ENCODE measurements at regions not wholly inside any gene's neighbourhood (a gene's known extent, or its start where the extent isn't known, plus 50 kb on each side); places are given as distances from the start of the nearest gene placed in this dataset.
"Not testable (repeated sequence)": the region's sequence is repeated elsewhere in the genome, so short reads cannot be mapped to it uniquely, and the experiment has no call there.

DNA sequence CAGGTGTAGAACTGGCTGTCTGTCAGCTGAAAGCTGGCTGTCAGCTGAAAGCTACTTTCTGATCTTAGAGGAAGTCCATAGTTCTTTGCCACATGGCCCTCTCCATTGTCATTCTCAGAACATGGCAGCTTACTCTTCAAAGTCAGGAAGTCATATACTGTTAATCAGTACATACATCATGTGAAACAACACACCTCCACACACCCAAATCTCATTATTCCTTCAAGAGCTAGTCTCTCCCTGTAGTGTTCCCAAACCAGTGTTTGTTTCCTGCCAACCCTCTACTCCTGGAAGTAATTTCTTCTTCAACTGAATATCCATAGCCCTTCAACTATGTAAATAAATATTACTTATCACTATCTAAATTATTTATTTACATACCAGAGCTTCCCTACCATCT, 58.9 kb downstream of the OR5AK2 start:
- no peaks in the 10 kb centered on the region for H3K27me3 ChIP-seq (replicated peaks; ENCODE audit: control insufficient read depth, insufficient read depth, low read length)
- TF ChIP-seq, protein P1, sequence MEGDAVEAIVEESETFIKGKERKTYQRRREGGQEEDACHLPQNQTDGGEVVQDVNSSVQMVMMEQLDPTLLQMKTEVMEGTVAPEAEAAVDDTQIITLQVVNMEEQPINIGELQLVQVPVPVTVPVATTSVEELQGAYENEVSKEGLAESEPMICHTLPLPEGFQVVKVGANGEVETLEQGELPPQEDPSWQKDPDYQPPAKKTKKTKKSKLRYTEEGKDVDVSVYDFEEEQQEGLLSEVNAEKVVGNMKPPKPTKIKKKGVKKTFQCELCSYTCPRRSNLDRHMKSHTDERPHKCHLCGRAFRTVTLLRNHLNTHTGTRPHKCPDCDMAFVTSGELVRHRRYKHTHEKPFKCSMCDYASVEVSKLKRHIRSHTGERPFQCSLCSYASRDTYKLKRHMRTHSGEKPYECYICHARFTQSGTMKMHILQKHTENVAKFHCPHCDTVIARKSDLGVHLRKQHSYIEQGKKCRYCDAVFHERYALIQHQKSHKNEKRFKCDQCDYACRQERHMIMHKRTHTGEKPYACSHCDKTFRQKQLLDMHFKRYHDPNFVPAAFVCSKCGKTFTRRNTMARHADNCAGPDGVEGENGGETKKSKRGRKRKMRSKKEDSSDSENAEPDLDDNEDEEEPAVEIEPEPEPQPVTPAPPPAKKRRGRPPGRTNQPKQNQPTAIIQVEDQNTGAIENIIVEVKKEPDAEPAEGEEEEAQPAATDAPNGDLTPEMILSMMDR (IDR thresholded peaks at IDR 0.05; ENCODE audit: insufficient read depth, low read length, poor library complexity, severe bottlenecking): no peak
- no peak overlapping the region for H3K4me3 ChIP-seq (replicated peaks; ENCODE audit: low read depth, low read length)
- H3K36me3 ChIP-seq (ENCODE audit: control insufficient read depth, insufficient read depth, low read length): no peaks in the 10 kb centered on the region
- no peak for DNase-seq (ENCODE audit: extremely low read depth, insufficient read length)

DNA sequence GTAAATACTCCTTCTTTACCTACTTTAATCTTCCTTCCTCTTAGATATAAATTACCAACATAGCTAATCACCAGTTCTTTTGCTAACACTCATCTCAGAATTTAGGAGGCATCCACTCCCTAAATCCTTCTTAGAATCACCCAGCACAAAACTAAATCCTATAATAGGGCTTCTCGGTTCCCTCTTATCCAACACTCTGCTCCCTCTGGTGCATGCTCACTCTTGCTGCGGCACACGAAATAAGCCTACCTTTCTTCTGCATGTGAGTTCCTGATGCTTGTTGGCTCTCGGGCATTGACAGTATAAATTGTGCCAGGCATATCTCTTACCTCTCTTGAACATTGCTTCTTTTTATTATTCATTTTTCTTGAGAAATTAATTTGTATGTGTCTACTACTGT, 61.0 kb downstream of the OR5AK2 start:
- Histone ChIP-seq H3K36me3 (ENCODE audit: control insufficient read depth, insufficient read depth, low read length) (no peaks in the 10 kb centered on the region), H3K4me3 (replicated peaks; ENCODE audit: low read depth, low read length) (no peak overlapping the region), H3K27me3 (replicated peaks; ENCODE audit: control insufficient read depth, insufficient read depth, low read length) (no peaks in the 10 kb centered on the region)
- no peak for DNase-seq (ENCODE audit: extremely low read depth, insufficient read length)
- TF ChIP-seq, protein P1 (IDR thresholded peaks at IDR 0.05; ENCODE audit: insufficient read depth, low read length, poor library complexity, severe bottlenecking): no peak

DNA sequence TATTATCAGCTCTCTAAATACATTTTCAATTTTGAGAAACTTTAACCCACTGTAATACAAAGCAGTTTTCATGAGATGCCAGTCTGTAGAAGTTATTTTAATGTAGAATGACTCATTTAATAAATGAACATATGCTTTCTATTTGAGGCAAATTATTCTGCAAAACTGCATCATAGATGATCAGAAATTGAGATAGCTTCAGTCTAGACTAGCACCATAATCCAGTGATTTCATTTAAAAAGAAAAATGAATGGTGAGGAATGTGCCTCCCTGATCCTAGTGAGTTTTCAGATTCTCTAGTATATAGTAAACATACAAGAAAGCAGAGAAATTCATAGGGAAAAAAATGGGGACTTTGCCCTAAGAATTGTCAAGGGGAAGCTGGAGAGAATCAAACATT, 66.1 kb downstream of the OR5AK2 start:
- H3K36me3 ChIP-seq (ENCODE audit: control insufficient read depth, insufficient read depth, low read length): no peaks in the 10 kb centered on the region
- H3K4me3 ChIP-seq (replicated peaks; ENCODE audit: low read depth, low read length): no peak overlapping the region
- TF ChIP-seq, protein P1 (IDR thresholded peaks at IDR 0.05; ENCODE audit: insufficient read depth, low read length, poor library complexity, severe bottlenecking): no peak
- DNase-seq (ENCODE audit: extremely low read depth, insufficient read length): no peak
- H3K27me3 ChIP-seq (replicated peaks; ENCODE audit: control insufficient read depth, insufficient read depth, low read length): no peaks in the 10 kb centered on the region

DNA sequence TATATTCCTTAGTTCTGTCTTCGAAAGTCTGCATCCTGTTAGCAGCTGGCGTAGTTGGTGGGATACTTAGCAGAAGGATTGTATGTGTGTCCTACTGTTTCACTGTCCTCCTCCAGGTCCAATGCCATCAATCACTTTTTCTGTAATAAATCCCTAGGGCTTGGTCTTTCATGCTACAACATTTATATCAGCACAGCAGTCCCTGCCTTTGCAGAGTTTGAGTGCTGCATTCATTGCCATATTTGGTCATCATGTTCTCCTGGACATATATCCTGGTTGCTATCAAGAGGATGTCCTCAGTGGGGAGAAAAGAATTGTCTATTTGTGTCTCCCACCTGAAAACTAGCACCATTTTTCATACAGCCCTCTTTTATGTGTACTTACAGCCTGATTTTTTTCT, 67.0 kb downstream of the OR5AK2 start:
- no peak overlapping the region for H3K4me3 ChIP-seq (replicated peaks; ENCODE audit: low read depth, low read length)
- H3K36me3 ChIP-seq (ENCODE audit: control insufficient read depth, insufficient read depth, low read length): no peaks in the 10 kb centered on the region
- H3K27me3 ChIP-seq (replicated peaks; ENCODE audit: control insufficient read depth, insufficient read depth, low read length): no peaks in the 10 kb centered on the region
- DNase-seq (ENCODE audit: extremely low read depth, insufficient read length): no peak
- TF ChIP-seq, protein P1 (IDR thresholded peaks at IDR 0.05; ENCODE audit: insufficient read depth, low read length, poor library complexity, severe bottlenecking): no peak

DNA sequence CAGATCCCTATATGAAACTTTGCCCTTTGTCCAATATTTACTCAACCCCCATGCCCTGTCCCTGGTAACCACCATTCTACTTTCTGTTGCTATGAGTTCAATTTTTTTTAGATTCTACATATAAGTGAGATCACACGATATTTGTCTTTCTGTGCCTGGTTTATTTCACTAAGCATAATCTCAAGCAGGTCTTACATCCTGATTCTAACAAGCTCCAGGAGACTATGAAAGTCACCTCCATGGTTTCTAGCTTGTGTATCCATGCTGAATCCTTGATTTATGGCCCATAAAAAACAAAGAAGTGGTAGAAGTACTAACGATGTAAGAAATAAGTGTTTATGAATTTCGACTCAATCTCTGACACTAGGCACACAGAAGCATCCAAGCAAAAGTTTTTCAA, 68.0 kb downstream of the OR5AK2 start:
- Histone ChIP-seq H3K4me3 (replicated peaks; ENCODE audit: low read depth, low read length) (no peak overlapping the region), H3K36me3 (ENCODE audit: control insufficient read depth, insufficient read depth, low read length) (no peaks in the 10 kb centered on the region), H3K27me3 (replicated peaks; ENCODE audit: control insufficient read depth, insufficient read depth, low read length) (no peaks in the 10 kb centered on the region)
- no peak for DNase-seq (ENCODE audit: extremely low read depth, insufficient read length)
- TF ChIP-seq, protein P1 (IDR thresholded peaks at IDR 0.05; ENCODE audit: insufficient read depth, low read length, poor library complexity, severe bottlenecking): no peak

DNA sequence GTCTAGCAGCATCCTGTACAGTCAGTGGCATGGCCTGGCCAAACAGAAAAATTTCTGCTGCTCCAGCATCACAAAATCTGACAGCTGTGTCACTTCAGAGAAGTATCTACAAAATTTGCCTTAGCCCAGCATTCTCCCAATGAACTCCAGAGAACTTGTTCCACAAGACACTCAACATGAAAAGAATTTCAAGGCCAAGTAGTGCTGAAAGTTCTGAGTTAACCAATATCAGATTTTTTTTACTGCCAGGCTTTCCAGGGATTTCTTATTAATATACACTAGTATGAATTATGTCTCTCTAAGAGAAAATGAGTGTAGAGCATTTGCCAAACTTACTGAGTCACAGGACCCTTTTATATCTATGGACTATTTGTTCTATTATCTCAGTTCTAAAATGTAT, 68.8 kb downstream of the OR5AK2 start:
- TF ChIP-seq, protein P1 (IDR thresholded peaks at IDR 0.05; ENCODE audit: insufficient read depth, low read length, poor library complexity, severe bottlenecking): no peak
- Histone ChIP-seq H3K27me3 (replicated peaks; ENCODE audit: control insufficient read depth, insufficient read depth, low read length) (no peaks in the 10 kb centered on the region), H3K36me3 (ENCODE audit: control insufficient read depth, insufficient read depth, low read length) (no peaks in the 10 kb centered on the region), H3K4me3 (replicated peaks; ENCODE audit: low read depth, low read length) (no peak overlapping the region)
- DNase-seq (ENCODE audit: extremely low read depth, insufficient read length): no peak

DNA sequence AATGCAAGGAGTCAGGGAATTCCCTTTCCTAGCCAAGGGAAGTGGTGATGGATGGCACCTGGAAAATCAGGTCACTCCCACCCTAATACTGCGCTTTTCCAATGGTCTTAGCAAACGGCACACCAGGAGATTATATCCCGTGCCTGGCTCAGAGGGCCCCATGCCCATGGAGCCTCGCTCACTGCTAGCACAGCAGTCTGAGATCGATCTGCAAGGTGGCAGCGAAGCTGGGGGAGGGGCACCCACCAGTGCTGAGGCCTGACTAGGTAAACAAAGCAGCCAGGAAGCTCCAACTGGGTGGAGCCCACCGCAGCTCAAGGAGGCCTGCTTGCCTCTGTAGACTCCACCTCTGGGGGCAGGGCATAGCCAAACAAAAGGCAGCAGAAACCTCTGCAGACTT, 74.2 kb downstream of the OR5AK2 start:
- not testable (repeated sequence) for H3K27me3 ChIP-seq (replicated peaks; ENCODE audit: control insufficient read depth, insufficient read depth, low read length); DNase-seq (ENCODE audit: extremely low read depth, insufficient read length); H3K36me3 ChIP-seq (ENCODE audit: control insufficient read depth, insufficient read depth, low read length); H3K4me3 ChIP-seq (replicated peaks; ENCODE audit: low read depth, low read length)

Measured in GM06990 (cell line).